ENCODE measurements at regions not wholly inside any gene's neighbourhood (a gene's known extent, or its start where the extent isn't known, plus 50 kb on each side); places are given as distances from the start of the nearest gene placed in this dataset.

- TF ChIP-seq CTCF (conservative IDR thresholded peaks at IDR 0.05; ENCODE audit: low read depth, low read length) = no peak
- no peak overlapping the region for H3K4me3 ChIP-seq (ENCODE audit: low read depth, low read length)
- no peak for DNase-seq (ENCODE audit: low read depth)
Measured at GRCh38 chr2:123688231-123688940, 336.7 kb upstream of the CNTNAP5 start.

DNA sequence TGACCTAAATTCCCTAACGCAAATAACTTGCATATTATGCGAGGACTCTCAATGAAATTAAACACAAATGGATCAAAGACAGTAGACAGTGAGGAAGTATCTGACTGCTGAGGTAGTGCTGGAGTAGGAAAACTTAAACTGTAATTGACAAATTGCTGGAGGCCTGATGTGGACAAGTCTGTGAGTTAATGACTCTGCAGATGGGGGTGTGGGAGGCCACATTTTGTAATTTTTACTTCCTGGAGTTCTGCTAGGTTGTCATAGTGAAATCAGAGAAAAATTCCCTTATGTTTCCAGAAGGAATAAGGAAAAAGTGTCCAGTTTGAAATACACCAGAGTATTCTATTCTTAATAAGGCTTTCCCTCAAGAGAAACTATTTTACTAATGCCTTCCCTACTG lies 333.0 kb upstream of the CNTNAP5 start:
- H3K4me3 ChIP-seq (ENCODE audit: low read depth, low read length) = no peak overlapping the region
- no peak for TF ChIP-seq CTCF (conservative IDR thresholded peaks at IDR 0.05; ENCODE audit: low read depth, low read length)
- DNase-seq (ENCODE audit: low read depth) = no peak

- DNase-seq (ENCODE audit: low read depth) = no peak
- TF ChIP-seq CTCF (conservative IDR thresholded peaks at IDR 0.05; ENCODE audit: low read depth, low read length) = no peak
- H3K4me3 ChIP-seq (ENCODE audit: low read depth, low read length) = no peak overlapping the region
Measured at GRCh38 chr2:123693836-123694235, 331.3 kb upstream of the CNTNAP5 start.

GRCh38 chr2:123695426-123695825 lies 329.7 kb upstream of the CNTNAP5 start:
- TF ChIP-seq CTCF (conservative IDR thresholded peaks at IDR 0.05; ENCODE audit: low read depth, low read length) = no peak
- no peak for DNase-seq (ENCODE audit: low read depth)
- H3K4me3 ChIP-seq (ENCODE audit: low read depth, low read length) = no peak overlapping the region

- no peak for TF ChIP-seq CTCF (conservative IDR thresholded peaks at IDR 0.05; ENCODE audit: low read depth, low read length)
- no peak overlapping the region for H3K4me3 ChIP-seq (ENCODE audit: low read depth, low read length)
- no peak for DNase-seq (ENCODE audit: low read depth)
Measured at GRCh38 chr2:123696021-123696420, 329.1 kb upstream of the CNTNAP5 start.

GRCh38 chr2:123696799-123697410 lies 328.2 kb upstream of the CNTNAP5 start:
- no peak overlapping the region for H3K4me3 ChIP-seq (ENCODE audit: low read depth, low read length)
- DNase-seq (ENCODE audit: low read depth) = no peak
- no peak for TF ChIP-seq CTCF (conservative IDR thresholded peaks at IDR 0.05; ENCODE audit: low read depth, low read length)

- DNase-seq (ENCODE audit: low read depth) = no peak
- H3K4me3 ChIP-seq (ENCODE audit: low read depth, low read length) = no peak overlapping the region
- no peak for TF ChIP-seq CTCF (conservative IDR thresholded peaks at IDR 0.05; ENCODE audit: low read depth, low read length)
Measured at GRCh38 chr2:123715467-123715982, 309.6 kb upstream of the CNTNAP5 start.

All from choroid plexus epithelial cell (primary cell).